Body of pancreas (tissue), 4 donors: ENCODE measurements at regions not wholly inside any gene's neighbourhood (a gene's known extent, or its start where the extent isn't known, plus 50 kb on each side); places are given as distances from the start of the nearest gene placed in this dataset.
"Not testable (repeated sequence)": the region's sequence is repeated elsewhere in the genome, so short reads cannot be mapped to it uniquely, and the experiment has no call there.

ENCODE experiments used
- ATAC-seq: fragments of 150-250 bp; one replicate; pipeline ENCODE4 v1.9.1; 2016
- DNase-seq, 4 donors: peaks; one replicate each; pipeline ENCODE4 v3.0.0-alpha.2; 2019
- H3K27ac ChIP-seq, 4 donors: fragments of 200-600 bp; sonication (generic); 1 replicate in 3 of 4; 2 replicates in 1 of 4; pipeline versions ENCODE4 v1.5.1 to v1.6.1; 2016 to 2019; ENCODE audit warnings: mild to moderate bottlenecking in 1 of 4, mixed read lengths in 1 of 4, moderate library complexity in 1 of 4
- H3K27me3 ChIP-seq, 2 donors: fragments of 200-600 bp; sonication (generic); one replicate each; pipeline ENCODE4 v1.6.0; 2016; ENCODE audit warnings: mild to moderate bottlenecking in 1 of 2
- H3K36me3 ChIP-seq, 2 donors: fragments of 200-600 bp; sonication (generic); replicated peaks in 1 of 2; 2 replicates each; pipeline ENCODE4 v1.5.1; 2016; ENCODE audit warnings: low read depth in 2 of 2; ENCODE audit not compliant: insufficient read depth in 1 of 2
- H3K4me1 ChIP-seq: fragments of 200-600 bp; sonication (generic); one replicate; pipeline ENCODE4 v1.6.0; 2016
- H3K4me3 ChIP-seq, 2 donors: fragments of 200-600 bp; sonication (generic); 1 replicate in 1 of 2; 2 replicates in 1 of 2; pipeline ENCODE4 v1.5.1; 2016 to 2019
- H3K9me3 ChIP-seq, 3 donors: fragments of 200-600 bp; sonication (generic); 1 replicate in 2 of 3; 2 replicates in 1 of 3; pipeline ENCODE4 v1.5.1; 2016
- POLR2A ChIP-seq, 3 donors: fragments of 450-650 bp; IDR thresholded peaks; one replicate each; pipeline ENCODE4 v1.6.1; 2016; ENCODE audit warnings: antibody characterized with exemption in 3 of 3, mild to moderate bottlenecking in 2 of 3
- WGBS, 2 donors: methylation state at CpG; one replicate each; pipeline ENCODE4 v1.1.5; 2017; 5-methylcytosine and 5-hydroxymethylcytosine counted together
- intact Hi-C: fragments of 100-400 bp; cut with DNase I; formaldehyde crosslinking; loops from one replicate; pipeline ENCODE4 v1.15.1; 2023
- TF ChIP-seq, protein P1 (sequence below), 7 experiments: fragments of 450-650 bp in 4 of 7; fragments of 200-600 bp in 3 of 7; sonication (generic) in 3 of 7; IDR thresholded peaks; one replicate each; pipeline ENCODE4 v1.5.1; 2016 to 2019; ENCODE audit warnings: antibody characterized with exemption in 7 of 7

DNA sequence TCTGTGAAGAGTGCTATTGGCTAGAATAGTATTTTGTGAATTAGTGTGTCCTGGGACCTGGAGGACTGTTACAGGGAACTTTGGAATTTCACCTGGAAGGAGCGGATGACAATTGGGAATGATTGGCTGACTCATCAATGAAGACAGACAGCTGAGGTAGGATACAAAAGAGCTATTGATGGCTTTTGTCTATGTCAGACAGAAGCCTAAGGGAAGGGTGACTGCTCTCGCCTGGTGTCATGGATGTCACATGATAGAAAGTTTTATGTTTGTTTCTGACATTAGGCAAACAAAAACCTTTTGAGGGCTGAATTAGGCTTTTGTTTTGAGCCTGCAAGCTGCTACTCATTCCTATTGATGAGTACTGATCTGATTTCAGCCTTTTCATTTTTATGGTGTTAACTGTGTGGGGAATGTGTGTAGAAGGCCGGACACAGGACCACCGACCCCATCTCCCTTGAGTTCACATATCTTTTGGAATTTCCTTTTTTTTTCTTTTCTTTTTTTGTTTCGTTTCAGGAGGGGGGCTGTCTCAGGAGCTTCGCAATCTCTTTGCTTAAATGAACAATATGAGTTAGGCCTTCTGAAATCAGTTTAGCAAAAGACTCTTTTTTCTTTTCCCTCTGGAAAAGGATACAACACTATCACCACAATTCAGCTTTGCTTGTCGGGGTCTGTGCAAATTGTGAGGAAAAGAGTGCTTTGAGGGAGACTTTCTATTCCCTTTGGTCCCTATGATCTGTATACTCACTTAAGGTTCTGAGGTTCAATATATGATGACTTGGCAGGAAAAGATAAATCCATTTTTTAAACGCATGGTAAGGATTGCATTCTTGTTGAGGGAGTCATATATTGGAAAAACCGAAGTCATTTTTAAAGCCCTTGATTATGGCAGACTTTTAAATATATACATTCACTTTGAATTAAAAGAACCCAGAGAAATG is 207.9 kb upstream of the FIGN start:
- intact Hi-C loops, result no loop called here
- Histone ChIP-seq H3K27ac (no peak overlapping the region), H3K4me1 (no peaks in the 10 kb centered on the region), H3K4me3 (no peak overlapping the region), H3K36me3 (no peaks in the 10 kb centered on the region), H3K27me3 (no peaks in the 10 kb centered on the region), H3K9me3 (no peaks in the 10 kb centered on the region)
- WGBS, 2 donors, result 47 to 48% methylated on average over 9 of the region's 9 CpGs
- TF ChIP-seq, protein P1, sequence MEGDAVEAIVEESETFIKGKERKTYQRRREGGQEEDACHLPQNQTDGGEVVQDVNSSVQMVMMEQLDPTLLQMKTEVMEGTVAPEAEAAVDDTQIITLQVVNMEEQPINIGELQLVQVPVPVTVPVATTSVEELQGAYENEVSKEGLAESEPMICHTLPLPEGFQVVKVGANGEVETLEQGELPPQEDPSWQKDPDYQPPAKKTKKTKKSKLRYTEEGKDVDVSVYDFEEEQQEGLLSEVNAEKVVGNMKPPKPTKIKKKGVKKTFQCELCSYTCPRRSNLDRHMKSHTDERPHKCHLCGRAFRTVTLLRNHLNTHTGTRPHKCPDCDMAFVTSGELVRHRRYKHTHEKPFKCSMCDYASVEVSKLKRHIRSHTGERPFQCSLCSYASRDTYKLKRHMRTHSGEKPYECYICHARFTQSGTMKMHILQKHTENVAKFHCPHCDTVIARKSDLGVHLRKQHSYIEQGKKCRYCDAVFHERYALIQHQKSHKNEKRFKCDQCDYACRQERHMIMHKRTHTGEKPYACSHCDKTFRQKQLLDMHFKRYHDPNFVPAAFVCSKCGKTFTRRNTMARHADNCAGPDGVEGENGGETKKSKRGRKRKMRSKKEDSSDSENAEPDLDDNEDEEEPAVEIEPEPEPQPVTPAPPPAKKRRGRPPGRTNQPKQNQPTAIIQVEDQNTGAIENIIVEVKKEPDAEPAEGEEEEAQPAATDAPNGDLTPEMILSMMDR (IDR thresholded peaks at IDR 0.05), result no peak
- TF ChIP-seq POLR2A (IDR thresholded peaks at IDR 0.05), result no peak
- DNase-seq, result no peak
- no peak for ATAC-seq

DNA sequence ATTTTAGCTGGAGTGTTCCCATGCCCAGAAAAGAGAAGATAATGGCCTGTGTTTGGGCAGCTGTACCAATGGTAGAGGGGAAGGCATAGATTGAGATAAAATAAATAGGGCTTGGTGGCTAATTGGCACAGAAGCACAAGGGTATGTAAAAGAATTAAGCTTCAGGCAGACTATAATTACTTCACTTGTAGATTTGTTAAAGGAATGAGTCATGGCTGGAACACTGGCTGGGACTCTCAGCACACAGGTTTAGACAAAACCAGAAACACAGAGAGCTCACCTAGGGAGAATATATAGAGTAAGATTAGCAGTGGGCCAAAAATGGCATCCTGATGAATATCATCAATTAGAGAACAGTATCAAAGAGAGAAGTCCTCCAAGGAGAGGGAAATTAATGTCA is 198.3 kb upstream of the FIGN start:
- no peak overlapping the region for H3K4me3 ChIP-seq
- intact Hi-C loops, result no loop called here
- H3K27me3 ChIP-seq, result no peaks in the 10 kb centered on the region
- ATAC-seq, result no peak
- DNase-seq, result no peak
- no peaks in the 10 kb centered on the region for H3K9me3 ChIP-seq
- no peak overlapping the region for H3K27ac ChIP-seq
- H3K4me1 ChIP-seq, result no peaks in the 10 kb centered on the region
- TF ChIP-seq, protein P1 (IDR thresholded peaks at IDR 0.05), result no peak
- TF ChIP-seq POLR2A (IDR thresholded peaks at IDR 0.05), result no peak
- no peaks in the 10 kb centered on the region for H3K36me3 ChIP-seq

DNA sequence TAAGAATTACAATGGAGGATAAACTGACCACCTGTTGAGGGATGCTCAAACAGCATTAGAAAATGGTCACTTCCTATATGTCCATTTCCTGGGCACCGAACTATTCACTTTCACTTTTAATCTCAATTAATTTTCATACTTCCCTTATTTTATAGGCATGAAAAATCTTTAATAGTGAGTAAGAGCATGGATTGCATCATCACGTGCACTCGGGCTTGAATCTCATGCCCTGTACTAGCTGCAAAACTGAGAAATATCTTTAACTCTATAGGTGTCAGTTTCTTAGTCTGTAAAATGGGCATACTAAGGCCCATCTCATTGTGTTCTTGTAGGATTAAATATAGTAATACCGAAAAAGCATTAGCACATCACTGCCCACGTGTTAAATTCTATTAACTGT is 183.9 kb upstream of the FIGN start:
- H3K27me3 ChIP-seq, result no peaks in the 10 kb centered on the region
- intact Hi-C loops, result no loop called here
- no peak for ATAC-seq
- no peak overlapping the region for H3K27ac ChIP-seq
- H3K9me3 ChIP-seq, result no peaks in the 10 kb centered on the region
- no peak for DNase-seq
- H3K4me1 ChIP-seq, result no peaks in the 10 kb centered on the region
- TF ChIP-seq, protein P1 (IDR thresholded peaks at IDR 0.05), result no peak
- no peak for TF ChIP-seq POLR2A (IDR thresholded peaks at IDR 0.05)
- 62 to 63% methylated on average over 5 of the region's 5 CpGs for WGBS, 2 donors
- no peaks in the 10 kb centered on the region for H3K36me3 ChIP-seq
- H3K4me3 ChIP-seq, result no peak overlapping the region

DNA sequence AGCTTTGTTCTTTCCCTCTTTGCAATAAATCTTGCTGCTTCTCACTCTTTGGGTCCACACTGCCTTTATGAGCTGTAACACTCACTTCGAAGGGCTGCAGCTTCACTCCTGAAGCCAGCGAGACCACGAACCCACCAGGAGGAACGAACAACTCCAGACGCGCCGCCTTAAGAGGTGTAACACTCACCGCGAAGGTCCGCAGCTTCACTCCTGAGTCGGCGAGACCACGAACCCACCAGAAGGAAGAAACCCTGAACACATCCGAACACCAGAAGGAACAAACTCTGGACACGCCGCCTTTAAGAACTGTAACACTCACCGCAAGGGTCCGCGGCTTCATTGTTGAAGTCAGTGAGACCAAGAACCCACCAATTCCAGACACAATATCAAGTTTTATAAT is 178.7 kb upstream of the FIGN start:
- ATAC-seq, H3K36me3 ChIP-seq, H3K27me3 ChIP-seq, H3K4me3 ChIP-seq, H3K27ac ChIP-seq, intact Hi-C loops, H3K4me1 ChIP-seq, H3K9me3 ChIP-seq, DNase-seq: not testable (repeated sequence)
- WGBS, 2 donors, result 95% methylated on average over 19 of the region's 19 CpGs

DNA sequence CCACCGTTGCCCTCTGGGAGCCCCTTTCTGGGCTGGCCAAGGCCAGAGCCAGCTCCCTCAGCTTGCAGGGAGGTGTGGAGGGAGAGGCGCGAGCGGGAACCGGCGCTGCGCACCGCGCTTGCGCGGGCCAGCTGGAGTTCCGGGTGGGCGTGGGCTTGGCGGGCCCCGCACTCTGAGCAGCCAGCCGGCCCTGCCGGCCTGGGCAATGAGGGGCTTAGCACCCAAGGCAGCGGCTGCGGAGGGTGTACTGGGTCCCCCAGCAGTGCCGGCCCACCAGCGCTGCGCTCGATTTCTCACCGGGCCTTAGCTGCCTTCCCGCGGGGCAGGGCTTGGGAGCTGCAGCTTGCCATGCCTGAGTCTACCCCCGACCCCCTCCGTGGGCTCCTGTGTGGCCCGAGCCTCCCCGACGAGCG is 177.7 kb upstream of the FIGN start:
- H3K27ac ChIP-seq, H3K27me3 ChIP-seq, H3K4me3 ChIP-seq, ATAC-seq, H3K9me3 ChIP-seq, H3K4me1 ChIP-seq, DNase-seq, H3K36me3 ChIP-seq, intact Hi-C loops: not testable (repeated sequence)
- 79 to 83% methylated on average over 7 to 25 of the region's 32 CpGs for WGBS, 2 donors
